ENCODE measurements at regions not wholly inside any gene's neighbourhood (a gene's known extent, or its start where the extent isn't known, plus 50 kb on each side); places are given as distances from the start of the nearest gene placed in this dataset.

DNA sequence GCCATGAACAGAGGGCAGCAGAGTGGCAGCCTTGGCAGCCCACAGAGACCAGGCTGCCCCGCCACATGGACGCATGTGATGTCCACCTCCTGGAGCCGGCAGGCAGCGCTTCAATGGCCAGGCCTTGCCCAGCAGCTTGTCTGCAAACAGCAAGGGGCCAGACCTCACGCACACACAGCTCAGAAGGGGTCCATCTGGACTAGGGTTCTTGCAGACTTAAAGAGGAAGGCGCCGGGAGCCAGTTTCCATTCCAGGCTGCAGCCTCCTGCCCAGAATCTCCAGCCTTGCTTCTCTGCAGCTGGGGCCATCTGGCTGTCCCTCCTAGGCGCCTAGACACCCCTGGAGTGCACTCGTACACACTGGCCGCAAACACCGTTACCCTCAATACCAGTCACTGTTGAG lies 91.9 kb upstream of the TMEM45B start:
- dilution Hi-C loops (cut with MboI; ENCODE audit: extremely low pct_ligation_motif_present, low sequenced_read_pairs) (no loop called here), intact Hi-C loops (cut with micrococcal nuclease) (no loop called here)
- Histone ChIP-seq H3K4me3 (replicated peaks in 1 of 3; ENCODE audit: insufficient read depth in 1 of 3, low read depth in 1 of 3, low read length in 3 of 3) (no peak overlapping the region), H3K4me2 (ENCODE audit: insufficient read depth, low read length) (no peak overlapping the region), H3K9me1 (replicated peaks; ENCODE audit: control insufficient read depth, extremely low read depth, insufficient read depth, low read length) (no peaks in the 10 kb centered on the region), H3K9ac (replicated peaks; ENCODE audit: extremely low read depth, insufficient read depth, low read length) (no peak overlapping the region), H2AFZ (ENCODE audit: low read depth, low read length) (no peak overlapping the region), H4K20me1 (replicated peaks; ENCODE audit: control insufficient read depth, extremely low read depth, insufficient read depth, low read length) (no peaks in the 10 kb centered on the region), H3K4me1 (ENCODE audit: control insufficient read depth, extremely low read depth, insufficient read depth, low read length) (no peaks in the 10 kb centered on the region), H3K79me2 (ENCODE audit: control insufficient read depth, insufficient read depth, low read length) (no peaks in the 10 kb centered on the region), H3K9me3 (replicated peaks; ENCODE audit: control insufficient read depth, insufficient read depth, low read length) (no peaks in the 10 kb centered on the region), H3K27ac (ENCODE audit: insufficient read depth, low read depth, low read length) (no peak overlapping the region), H3K36me3 (ENCODE audit: control insufficient read depth in 2 of 2, extremely low read depth in 1 of 2, insufficient read depth in 2 of 2, low read length in 2 of 2) (no peaks in the 10 kb centered on the region), H3K27me3 (ENCODE audit: control insufficient read depth in 2 of 2, insufficient read depth in 2 of 2, low read length in 2 of 2) (no peaks in the 10 kb centered on the region)
- DNase-seq (ENCODE audit: low read depth, low spot score), result no peak
- TF ChIP-seq MYC (IDR thresholded peaks at IDR 0.05; ENCODE audit: low read depth, low read length), result no peak
- TF ChIP-seq POLR2A (IDR thresholded peaks at IDR 0.05; ENCODE audit: low read depth, low read length), result no peak
- no peak for TF ChIP-seq EZH2 (IDR thresholded peaks at IDR 0.05; ENCODE audit: borderline replicate concordance, low read depth, low read length, severe bottlenecking)
- no peak for TF ChIP-seq FOS (IDR thresholded peaks at IDR 0.05; ENCODE audit: borderline replicate concordance, insufficient read depth, low read length)
- FAIRE-seq, result no peak
- ChIA-PET CTCF (no interaction called here), POLR2A (no interaction called here)
- no TSS peak for BruUV-seq (replicated peaks)

DNA sequence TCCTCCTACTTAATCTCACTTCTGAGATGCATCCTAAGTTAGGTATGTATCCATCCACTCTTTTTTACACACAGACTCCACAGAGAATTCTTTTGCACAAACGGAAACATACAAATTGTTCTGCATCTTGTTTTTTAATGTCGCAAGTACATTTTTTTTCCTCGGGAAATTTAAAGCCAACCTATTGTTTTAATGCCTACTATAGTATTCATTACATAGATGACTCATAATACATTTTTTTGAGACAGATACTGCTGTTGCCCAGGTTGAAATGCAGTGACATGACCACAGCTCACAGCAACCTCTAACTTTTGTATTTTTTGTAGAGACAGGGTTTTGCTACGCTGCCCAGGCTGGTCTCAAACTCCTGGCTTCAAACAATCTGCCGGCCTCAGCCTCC lies 90.8 kb upstream of the TMEM45B start:
- CTCF ChIA-PET, result interaction anchor here (1.3 kb wide), 1 partner anchor 22 kb away, joined by 4 read pairs; no protein-coding TSS in a partner anchor
- intact Hi-C loops (cut with micrococcal nuclease), result no loop called here
- dilution Hi-C loops (cut with MboI; ENCODE audit: extremely low pct_ligation_motif_present, low sequenced_read_pairs), result no loop called here

More for the DNA sequence above, 90.8 kb upstream of the TMEM45B start:
- TF ChIP-seq EZH2 (IDR thresholded peaks at IDR 0.05; ENCODE audit: borderline replicate concordance, low read depth, low read length, severe bottlenecking) (no peak), GATA2 (IDR thresholded peaks at IDR 0.05; ENCODE audit: insufficient read depth, insufficient read length, low read depth, low read length) (no peak), JUN (IDR thresholded peaks at IDR 0.05; ENCODE audit: borderline replicate concordance, insufficient read depth, insufficient read length, low read depth) (no peak), POLR2AphosphoS5 (IDR thresholded peaks at IDR 0.05; ENCODE audit: insufficient read depth, low read depth, low read length) (no peak), MYC (IDR thresholded peaks at IDR 0.05; ENCODE audit: low read depth, low read length) (no peak), POLR2A (IDR thresholded peaks at IDR 0.05; ENCODE audit: low read depth, low read length) (no peak), FOS (IDR thresholded peaks at IDR 0.05; ENCODE audit: borderline replicate concordance, insufficient read depth, low read length) (no peak)
- TF ChIP-seq, protein P1, sequence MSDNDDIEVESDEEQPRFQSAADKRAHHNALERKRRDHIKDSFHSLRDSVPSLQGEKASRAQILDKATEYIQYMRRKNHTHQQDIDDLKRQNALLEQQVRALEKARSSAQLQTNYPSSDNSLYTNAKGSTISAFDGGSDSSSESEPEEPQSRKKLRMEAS (IDR thresholded peaks at IDR 0.05; ENCODE audit: insufficient read depth, insufficient read length), result no peak
- TF ChIP-seq, protein P2, sequence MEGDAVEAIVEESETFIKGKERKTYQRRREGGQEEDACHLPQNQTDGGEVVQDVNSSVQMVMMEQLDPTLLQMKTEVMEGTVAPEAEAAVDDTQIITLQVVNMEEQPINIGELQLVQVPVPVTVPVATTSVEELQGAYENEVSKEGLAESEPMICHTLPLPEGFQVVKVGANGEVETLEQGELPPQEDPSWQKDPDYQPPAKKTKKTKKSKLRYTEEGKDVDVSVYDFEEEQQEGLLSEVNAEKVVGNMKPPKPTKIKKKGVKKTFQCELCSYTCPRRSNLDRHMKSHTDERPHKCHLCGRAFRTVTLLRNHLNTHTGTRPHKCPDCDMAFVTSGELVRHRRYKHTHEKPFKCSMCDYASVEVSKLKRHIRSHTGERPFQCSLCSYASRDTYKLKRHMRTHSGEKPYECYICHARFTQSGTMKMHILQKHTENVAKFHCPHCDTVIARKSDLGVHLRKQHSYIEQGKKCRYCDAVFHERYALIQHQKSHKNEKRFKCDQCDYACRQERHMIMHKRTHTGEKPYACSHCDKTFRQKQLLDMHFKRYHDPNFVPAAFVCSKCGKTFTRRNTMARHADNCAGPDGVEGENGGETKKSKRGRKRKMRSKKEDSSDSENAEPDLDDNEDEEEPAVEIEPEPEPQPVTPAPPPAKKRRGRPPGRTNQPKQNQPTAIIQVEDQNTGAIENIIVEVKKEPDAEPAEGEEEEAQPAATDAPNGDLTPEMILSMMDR (IDR thresholded peaks at IDR 0.05; ENCODE audit: extremely low read depth in 1 of 2, insufficient read depth in 1 of 2, low read depth in 1 of 2, low read length in 2 of 2), result no peak
- Histone ChIP-seq H3K4me3 (replicated peaks in 1 of 3; ENCODE audit: insufficient read depth in 1 of 3, low read depth in 1 of 3, low read length in 3 of 3) (no peak overlapping the region), H2AFZ (ENCODE audit: low read depth, low read length) (no peak overlapping the region), H3K4me2 (ENCODE audit: insufficient read depth, low read length) (no peak overlapping the region), H3K27me3 (ENCODE audit: control insufficient read depth in 2 of 2, insufficient read depth in 2 of 2, low read length in 2 of 2) (no peaks in the 10 kb centered on the region), H3K79me2 (ENCODE audit: control insufficient read depth, insufficient read depth, low read length) (no peaks in the 10 kb centered on the region), H3K4me1 (ENCODE audit: control insufficient read depth, extremely low read depth, insufficient read depth, low read length) (no peaks in the 10 kb centered on the region), H3K9me3 (replicated peaks; ENCODE audit: control insufficient read depth, insufficient read depth, low read length) (no peaks in the 10 kb centered on the region), H3K9ac (replicated peaks; ENCODE audit: extremely low read depth, insufficient read depth, low read length) (no peak overlapping the region), H4K20me1 (replicated peaks; ENCODE audit: control insufficient read depth, extremely low read depth, insufficient read depth, low read length) (no peaks in the 10 kb centered on the region), H3K27ac (ENCODE audit: insufficient read depth, low read depth, low read length) (no peak overlapping the region), H3K36me3 (ENCODE audit: control insufficient read depth in 2 of 2, extremely low read depth in 1 of 2, insufficient read depth in 2 of 2, low read length in 2 of 2) (no peaks in the 10 kb centered on the region), H3K9me1 (replicated peaks; ENCODE audit: control insufficient read depth, extremely low read depth, insufficient read depth, low read length) (no peaks in the 10 kb centered on the region)
- FAIRE-seq (no peak), DNase-seq (ENCODE audit: low read depth, low spot score) (no peak)
- POLR2A ChIA-PET, result no interaction called here
- BruUV-seq (replicated peaks), result no TSS peak

Measured in endothelial cell of umbilical vein (primary cell).